Colonic mucosa (tissue), 4 donors: ENCODE measurements at regions not wholly inside any gene's neighbourhood (a gene's known extent, or its start where the extent isn't known, plus 50 kb on each side); places are given as distances from the start of the nearest gene placed in this dataset.

ENCODE experiments used
- DNase-seq: peaks from one replicate; pipeline ENCODE4 v3.0.0-alpha.2; 2020
- H3K27ac ChIP-seq: fragments of 200-600 bp; one replicate; pipeline ENCODE4 v1.8.0; 2021
- H3K27me3 ChIP-seq: fragments of 200-600 bp; one replicate; pipeline ENCODE4 v1.8.0; 2021
- H3K36me3 ChIP-seq: fragments of 200-600 bp; one replicate; pipeline ENCODE4 v1.8.0; 2021
- H3K4me1 ChIP-seq: fragments of 200-600 bp; one replicate; pipeline ENCODE4 v1.8.0; 2021; ENCODE audit warnings: mild to moderate bottlenecking
- H3K4me3 ChIP-seq: fragments of 200-600 bp; one replicate; pipeline ENCODE4 v1.8.0; 2021
- H3K9ac ChIP-seq, 2 donors: one replicate each; pipeline ENCODE4 v1.7.0; 2013; ENCODE audit warnings: control low read depth in 2 of 2, low read depth in 2 of 2, low read length in 2 of 2
- H3K9me3 ChIP-seq: fragments of 200-600 bp; one replicate; pipeline ENCODE4 v1.8.0; 2021
- intact Hi-C: fragments of 100-400 bp; cut with DNase I; formaldehyde crosslinking; loops from one replicate; pipeline ENCODE4 v1.14.1; 2022
- TF ChIP-seq, protein P1 (sequence below): fragments of 200-600 bp; IDR thresholded peaks from one replicate; pipeline ENCODE4 v1.8.0; 2022; ENCODE audit warnings: antibody characterized with exemption, mild to moderate bottlenecking
- donor health status: healthy.
- donor health status: DM: no; HTN: no; CAD: no.
- donor health status: DM: no; HTN: no; CAD: no.

DNA sequence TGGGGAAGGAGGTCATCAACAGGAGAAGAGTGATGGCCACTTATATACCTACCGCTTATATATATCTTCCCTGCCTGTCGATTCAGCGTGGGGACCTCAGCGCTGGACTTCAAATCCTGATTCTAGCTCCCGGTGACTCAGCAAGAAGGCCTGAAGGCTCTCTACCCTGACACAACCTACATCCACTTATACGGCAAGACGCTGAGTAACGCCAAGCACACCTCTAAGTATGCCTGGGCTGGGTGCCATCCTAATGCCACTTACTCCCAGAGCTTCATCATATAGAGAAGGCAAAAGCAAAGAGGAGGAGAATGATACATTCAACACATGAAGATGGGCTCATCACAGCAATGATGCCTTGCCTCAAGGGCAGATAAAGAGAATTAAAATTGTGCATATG is 198.3 kb downstream of the CHIC2 start:
- no peak overlapping the region for H3K9ac ChIP-seq
- H3K4me3 ChIP-seq: no peak overlapping the region
- intact Hi-C loops: no loop called here
- H3K27me3 ChIP-seq: no peaks in the 10 kb centered on the region
- no peaks in the 10 kb centered on the region for H3K4me1 ChIP-seq
- TF ChIP-seq, protein P1, sequence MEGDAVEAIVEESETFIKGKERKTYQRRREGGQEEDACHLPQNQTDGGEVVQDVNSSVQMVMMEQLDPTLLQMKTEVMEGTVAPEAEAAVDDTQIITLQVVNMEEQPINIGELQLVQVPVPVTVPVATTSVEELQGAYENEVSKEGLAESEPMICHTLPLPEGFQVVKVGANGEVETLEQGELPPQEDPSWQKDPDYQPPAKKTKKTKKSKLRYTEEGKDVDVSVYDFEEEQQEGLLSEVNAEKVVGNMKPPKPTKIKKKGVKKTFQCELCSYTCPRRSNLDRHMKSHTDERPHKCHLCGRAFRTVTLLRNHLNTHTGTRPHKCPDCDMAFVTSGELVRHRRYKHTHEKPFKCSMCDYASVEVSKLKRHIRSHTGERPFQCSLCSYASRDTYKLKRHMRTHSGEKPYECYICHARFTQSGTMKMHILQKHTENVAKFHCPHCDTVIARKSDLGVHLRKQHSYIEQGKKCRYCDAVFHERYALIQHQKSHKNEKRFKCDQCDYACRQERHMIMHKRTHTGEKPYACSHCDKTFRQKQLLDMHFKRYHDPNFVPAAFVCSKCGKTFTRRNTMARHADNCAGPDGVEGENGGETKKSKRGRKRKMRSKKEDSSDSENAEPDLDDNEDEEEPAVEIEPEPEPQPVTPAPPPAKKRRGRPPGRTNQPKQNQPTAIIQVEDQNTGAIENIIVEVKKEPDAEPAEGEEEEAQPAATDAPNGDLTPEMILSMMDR: no peak
- no peaks in the 10 kb centered on the region for H3K36me3 ChIP-seq
- no peaks in the 10 kb centered on the region for H3K9me3 ChIP-seq
- no peak overlapping the region for H3K27ac ChIP-seq
- DNase-seq: no peak

DNA sequence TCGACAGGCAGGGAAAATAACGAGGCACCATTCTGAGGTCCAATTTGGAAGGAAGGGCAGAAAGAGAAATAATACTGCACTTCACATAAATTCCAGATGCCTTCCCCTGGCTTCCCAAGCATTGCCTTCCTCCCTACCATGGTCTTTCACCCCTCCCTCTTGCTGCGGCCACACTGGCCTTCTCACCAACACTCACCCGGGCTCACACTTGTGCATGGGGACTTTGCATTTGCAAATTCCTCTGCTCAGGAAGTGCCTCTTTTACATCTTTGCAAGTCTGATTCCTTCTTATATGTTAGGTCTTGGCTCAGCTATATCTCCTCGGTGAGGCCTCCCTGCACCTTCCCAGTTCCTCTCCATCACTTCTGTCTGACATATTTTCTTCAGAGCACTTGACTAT is 199.4 kb downstream of the CHIC2 start:
- Histone ChIP-seq H3K9me3 (no peaks in the 10 kb centered on the region), H3K4me1 (no peaks in the 10 kb centered on the region), H3K36me3 (no peaks in the 10 kb centered on the region), H3K27me3 (no peaks in the 10 kb centered on the region), H3K4me3 (no peak overlapping the region), H3K27ac (no peak overlapping the region), H3K9ac (no peak overlapping the region)
- intact Hi-C loops: no loop called here
- no peak for DNase-seq
- TF ChIP-seq, protein P1: no peak

DNA sequence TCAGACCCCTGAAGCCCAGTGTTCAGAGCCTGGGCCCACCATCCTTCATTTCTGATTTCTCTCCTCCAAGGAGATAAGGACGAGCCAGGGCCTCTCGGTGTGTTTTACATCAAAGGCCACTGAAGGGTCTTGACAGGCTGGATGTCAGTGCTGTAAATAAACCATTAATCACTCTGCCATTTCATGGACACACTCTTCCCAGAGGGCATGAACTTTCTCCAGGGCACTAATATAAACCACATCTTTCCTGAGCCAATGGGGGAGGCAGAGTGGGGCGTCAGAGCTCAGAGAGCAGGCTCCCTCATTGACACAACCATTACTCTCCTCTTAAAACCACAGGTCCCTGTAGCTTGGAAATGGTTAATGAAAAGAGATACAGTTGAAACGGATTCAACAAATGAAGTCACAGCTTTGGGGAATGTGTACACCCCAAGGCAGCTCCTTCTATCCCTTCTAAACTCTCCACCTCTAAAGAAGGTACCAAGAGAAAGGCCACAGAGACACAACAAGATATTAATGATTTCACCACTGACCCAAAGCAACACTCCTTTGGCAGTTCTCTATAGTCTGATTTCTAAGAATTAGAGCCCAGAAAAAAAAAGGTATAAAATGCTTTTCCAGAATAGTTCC is 200.6 kb downstream of the CHIC2 start:
- H3K36me3 ChIP-seq: no peaks in the 10 kb centered on the region
- H3K27me3 ChIP-seq: no peaks in the 10 kb centered on the region
- H3K9me3 ChIP-seq: no peaks in the 10 kb centered on the region
- no peak overlapping the region for H3K9ac ChIP-seq
- H3K4me3 ChIP-seq: no peak overlapping the region
- H3K4me1 ChIP-seq: no peaks in the 10 kb centered on the region
- TF ChIP-seq, protein P1: no peak
- no peak overlapping the region for H3K27ac ChIP-seq
- no peak for DNase-seq
- intact Hi-C loops: no loop called here

- H3K27ac ChIP-seq: no peak overlapping the region
- no peaks in the 10 kb centered on the region for H3K4me1 ChIP-seq
- H3K36me3 ChIP-seq: no peaks in the 10 kb centered on the region
- intact Hi-C loops: no loop called here
- no peak overlapping the region for H3K4me3 ChIP-seq
- no peak for DNase-seq
- H3K9ac ChIP-seq: no peak overlapping the region
- no peaks in the 10 kb centered on the region for H3K9me3 ChIP-seq
- H3K27me3 ChIP-seq: no peaks in the 10 kb centered on the region
- TF ChIP-seq, protein P1: no peak
Measured at GRCh38 chr4:53863158-53863557, 201.2 kb downstream of the CHIC2 start.

DNA sequence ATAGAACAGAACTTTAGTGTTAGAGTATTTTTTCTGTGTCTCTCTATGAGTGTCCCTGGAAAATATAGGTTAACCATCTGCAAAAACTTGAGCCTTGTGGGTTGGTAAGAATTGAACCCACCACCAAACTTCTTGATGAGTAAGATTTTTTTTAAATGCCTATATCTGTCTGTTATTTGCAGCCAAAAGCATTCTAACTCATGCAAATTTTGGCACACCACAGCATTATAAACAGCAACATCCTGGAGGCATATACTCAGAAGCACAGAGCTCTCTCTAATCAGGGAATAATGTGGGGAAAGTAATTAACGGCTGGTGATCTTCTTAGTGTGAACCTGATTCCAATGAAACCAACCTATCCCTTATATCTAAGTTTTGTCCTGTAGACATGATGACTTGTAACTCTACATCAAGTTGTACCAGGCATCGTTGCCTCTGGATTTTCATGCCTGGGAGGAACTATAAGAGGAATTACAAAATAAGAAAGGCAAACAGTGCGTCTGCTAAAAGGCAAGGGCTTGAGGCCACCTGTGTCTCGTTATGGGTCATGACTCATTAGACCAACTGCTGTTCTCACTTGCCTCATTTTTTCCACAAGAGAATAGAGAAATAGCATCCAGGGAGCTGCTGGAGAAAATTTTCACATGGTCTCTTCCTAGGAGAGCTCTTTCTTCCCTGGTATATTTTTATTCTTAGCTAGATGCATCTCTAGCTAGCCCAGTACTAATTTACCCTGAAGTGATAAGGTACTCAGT is 202.4 kb downstream of the CHIC2 start:
- H3K4me1 ChIP-seq: no peaks in the 10 kb centered on the region
- H3K4me3 ChIP-seq: no peak overlapping the region
- H3K36me3 ChIP-seq: no peaks in the 10 kb centered on the region
- H3K9me3 ChIP-seq: no peaks in the 10 kb centered on the region
- no peaks in the 10 kb centered on the region for H3K27me3 ChIP-seq
- intact Hi-C loops: no loop called here
- DNase-seq: no peak
- H3K9ac ChIP-seq: no peak overlapping the region
- TF ChIP-seq, protein P1: no peak
- H3K27ac ChIP-seq: no peak overlapping the region
